Transverse colon (tissue), 3 donors: ENCODE measurements at regions not wholly inside any gene's neighbourhood (a gene's known extent, or its start where the extent isn't known, plus 50 kb on each side); places are given as distances from the start of the nearest gene placed in this dataset.

Experiments used
- EP300 ChIP-seq: sonication (generic); formaldehyde crosslinking; IDR thresholded peaks from one replicate; pipeline ENCODE4 v1.6.1; 2017; ENCODE audit warnings: antibody characterized with exemption, low read depth
- POLR2A ChIP-seq: fragments of 450-650 bp; IDR thresholded peaks from one replicate; pipeline ENCODE4 v1.6.1; 2016; ENCODE audit warnings: antibody characterized with exemption, mild to moderate bottlenecking, moderate library complexity
- TF ChIP-seq, protein P1 (sequence below), 5 experiments: fragments of 200-600 bp in 3 of 5; fragments of 450-650 bp in 2 of 5; sonication (generic) in 3 of 5; IDR thresholded peaks; 1 replicate in 2 of 5; 2 replicates in 3 of 5; pipeline ENCODE4 v1.5.1; 2016 to 2017; ENCODE audit warnings: antibody characterized with exemption in 5 of 5, inconsistent platforms in 3 of 5, mild to moderate bottlenecking in 2 of 5, moderate library complexity in 1 of 5

DNA sequence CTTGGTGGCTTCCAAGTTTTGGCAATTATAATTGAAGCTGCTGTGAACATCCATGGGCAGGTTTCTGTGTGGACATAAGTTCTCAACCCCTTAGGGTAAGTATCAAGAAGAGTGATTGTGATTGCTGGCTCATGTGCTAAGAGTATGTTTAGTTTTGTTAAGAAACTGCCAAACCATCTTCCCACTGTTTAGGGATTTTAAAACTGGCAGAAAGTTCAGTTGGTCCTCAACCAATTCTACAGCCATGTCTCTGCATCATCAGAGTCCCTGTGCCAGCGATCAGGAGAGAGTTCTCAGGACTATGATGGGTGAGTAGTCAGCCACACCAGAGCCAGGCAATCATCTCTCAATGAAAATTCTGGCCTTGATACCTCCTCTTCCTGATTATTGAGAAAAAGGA, 193.8 kb downstream of the ZC3H11B start:
- TF ChIP-seq, protein P1, sequence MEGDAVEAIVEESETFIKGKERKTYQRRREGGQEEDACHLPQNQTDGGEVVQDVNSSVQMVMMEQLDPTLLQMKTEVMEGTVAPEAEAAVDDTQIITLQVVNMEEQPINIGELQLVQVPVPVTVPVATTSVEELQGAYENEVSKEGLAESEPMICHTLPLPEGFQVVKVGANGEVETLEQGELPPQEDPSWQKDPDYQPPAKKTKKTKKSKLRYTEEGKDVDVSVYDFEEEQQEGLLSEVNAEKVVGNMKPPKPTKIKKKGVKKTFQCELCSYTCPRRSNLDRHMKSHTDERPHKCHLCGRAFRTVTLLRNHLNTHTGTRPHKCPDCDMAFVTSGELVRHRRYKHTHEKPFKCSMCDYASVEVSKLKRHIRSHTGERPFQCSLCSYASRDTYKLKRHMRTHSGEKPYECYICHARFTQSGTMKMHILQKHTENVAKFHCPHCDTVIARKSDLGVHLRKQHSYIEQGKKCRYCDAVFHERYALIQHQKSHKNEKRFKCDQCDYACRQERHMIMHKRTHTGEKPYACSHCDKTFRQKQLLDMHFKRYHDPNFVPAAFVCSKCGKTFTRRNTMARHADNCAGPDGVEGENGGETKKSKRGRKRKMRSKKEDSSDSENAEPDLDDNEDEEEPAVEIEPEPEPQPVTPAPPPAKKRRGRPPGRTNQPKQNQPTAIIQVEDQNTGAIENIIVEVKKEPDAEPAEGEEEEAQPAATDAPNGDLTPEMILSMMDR (IDR thresholded peaks at IDR 0.05): no peak
- no peak for TF ChIP-seq EP300
- TF ChIP-seq POLR2A: no peak
